ENCODE measurements at regions not wholly inside any gene's neighbourhood (a gene's known extent, or its start where the extent isn't known, plus 50 kb on each side); places are given as distances from the start of the nearest gene placed in this dataset.

- TF ChIP-seq MAFK (IDR thresholded peaks at IDR 0.05; ENCODE audit: partially characterized antibody) = no peak
- TF ChIP-seq CTCF (IDR thresholded peaks at IDR 0.05) = no peak
- TF ChIP-seq POLR2A (IDR thresholded peaks at IDR 0.05; ENCODE audit: low read length) = no peak
- TF ChIP-seq, protein P1, sequence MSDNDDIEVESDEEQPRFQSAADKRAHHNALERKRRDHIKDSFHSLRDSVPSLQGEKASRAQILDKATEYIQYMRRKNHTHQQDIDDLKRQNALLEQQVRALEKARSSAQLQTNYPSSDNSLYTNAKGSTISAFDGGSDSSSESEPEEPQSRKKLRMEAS (IDR thresholded peaks at IDR 0.05) = no peak
- TF ChIP-seq EP300 (IDR thresholded peaks at IDR 0.05) = no peak
- TF ChIP-seq, protein P2, sequence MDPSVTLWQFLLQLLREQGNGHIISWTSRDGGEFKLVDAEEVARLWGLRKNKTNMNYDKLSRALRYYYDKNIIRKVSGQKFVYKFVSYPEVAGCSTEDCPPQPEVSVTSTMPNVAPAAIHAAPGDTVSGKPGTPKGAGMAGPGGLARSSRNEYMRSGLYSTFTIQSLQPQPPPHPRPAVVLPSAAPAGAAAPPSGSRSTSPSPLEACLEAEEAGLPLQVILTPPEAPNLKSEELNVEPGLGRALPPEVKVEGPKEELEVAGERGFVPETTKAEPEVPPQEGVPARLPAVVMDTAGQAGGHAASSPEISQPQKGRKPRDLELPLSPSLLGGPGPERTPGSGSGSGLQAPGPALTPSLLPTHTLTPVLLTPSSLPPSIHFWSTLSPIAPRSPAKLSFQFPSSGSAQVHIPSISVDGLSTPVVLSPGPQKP (IDR thresholded peaks at IDR 0.05; ENCODE audit: low read depth, low read length) = no peak
- no peak for TF ChIP-seq PHF8 (IDR thresholded peaks at IDR 0.05; ENCODE audit: borderline replicate concordance, low read depth)
- TF ChIP-seq JUN (IDR thresholded peaks at IDR 0.05) = no peak
- TF ChIP-seq JUNB (IDR thresholded peaks at IDR 0.05) = no peak
- no peak for TF ChIP-seq NFE2L2 (conservative IDR thresholded peaks at IDR 0.05; ENCODE audit: low read length)
- no peak for TF ChIP-seq SMC3 (IDR thresholded peaks at IDR 0.05)
- TF ChIP-seq CEBPB (IDR thresholded peaks at IDR 0.05) = no peak
- TF ChIP-seq RNF2 (IDR thresholded peaks at IDR 0.05; ENCODE audit: borderline replicate concordance, low read depth) = no peak
- TF ChIP-seq HOXA7 (CRISPR knock-in tag; IDR thresholded peaks at IDR 0.05) = no peak
These were observed 217.5 kb downstream of the RAP2B start for GRCh38 chr3:153379516-153379915.

All from A549 (cell line).